ELR (cell line): ENCODE measurements at regions not wholly inside any gene's neighbourhood (a gene's known extent, or its start where the extent isn't known, plus 50 kb on each side); places are given as distances from the start of the nearest gene placed in this dataset.
"Not testable (repeated sequence)": the region's sequence is repeated elsewhere in the genome, so short reads cannot be mapped to it uniquely, and the experiment has no call there.

ENCODE experiments used
- DNase-seq: peaks from one replicate; pipeline ENCODE4 v3.0.0-alpha.2; 2015; ENCODE audit warnings: low read depth

DNA sequence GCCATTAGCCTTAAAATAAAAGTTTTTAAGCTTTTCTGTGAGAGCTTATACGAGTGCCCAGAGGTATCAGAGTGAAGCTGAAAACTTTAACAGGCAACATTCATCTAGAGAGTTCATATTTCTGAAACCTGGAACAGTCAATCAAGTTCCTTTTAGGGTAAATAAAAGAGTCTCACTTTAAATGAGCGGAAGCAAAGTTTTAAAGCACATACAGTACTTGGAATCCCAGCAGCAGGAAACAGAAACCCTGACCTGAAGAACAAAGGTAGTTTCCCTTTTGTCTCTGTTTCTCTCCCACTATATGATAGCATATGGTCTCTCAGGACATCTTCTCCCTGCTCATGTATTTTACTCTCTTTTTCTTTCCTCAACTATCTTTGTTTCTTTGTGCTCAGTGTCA, 153.0 kb downstream of the ASB9 start:
- no peak for DNase-seq

GRCh38 chrX:15114743-15115566, 154.9 kb downstream of the ASB9 start:
- no peak for DNase-seq

GRCh38 chrX:15107367-15107988, 162.4 kb downstream of the ASB9 start:
- DNase-seq: no peak

- no peak for DNase-seq
These were observed 171.4 kb downstream of the ASB9 start for GRCh38 chrX:15098505-15098904.

- no peak for DNase-seq
These were observed 182.1 kb downstream of the ASB9 start for GRCh38 chrX:15087747-15088146.

GRCh38 chrX:15073313-15073712, 196.6 kb downstream of the ASB9 start:
- no peak for DNase-seq

GRCh38 chrX:15072880-15073279, 197.0 kb downstream of the ASB9 start:
- no peak for DNase-seq

- DNase-seq: no peak
These were observed 197.6 kb downstream of the ASB9 start for GRCh38 chrX:15072259-15072658.

DNA sequence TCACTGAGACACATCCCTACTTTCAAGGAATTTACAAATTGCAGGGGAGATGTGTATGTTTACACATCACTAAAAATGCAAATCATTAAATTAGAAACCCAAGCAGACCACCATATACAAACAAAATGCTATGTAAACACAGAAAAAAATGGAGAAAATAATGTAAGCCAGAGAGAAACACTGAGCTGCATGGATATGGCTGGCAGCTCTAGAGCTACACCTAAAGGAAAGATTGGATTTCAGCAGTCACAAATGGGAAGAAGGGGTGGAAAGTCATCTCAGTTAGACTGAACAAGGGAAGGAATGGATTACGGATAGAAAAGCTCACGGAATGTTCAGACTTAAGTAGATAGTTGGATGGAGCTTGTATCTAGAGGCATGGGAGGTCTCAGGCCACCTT, 186.3 kb downstream of the MOSPD2 start:
- DNase-seq: no peak

DNA sequence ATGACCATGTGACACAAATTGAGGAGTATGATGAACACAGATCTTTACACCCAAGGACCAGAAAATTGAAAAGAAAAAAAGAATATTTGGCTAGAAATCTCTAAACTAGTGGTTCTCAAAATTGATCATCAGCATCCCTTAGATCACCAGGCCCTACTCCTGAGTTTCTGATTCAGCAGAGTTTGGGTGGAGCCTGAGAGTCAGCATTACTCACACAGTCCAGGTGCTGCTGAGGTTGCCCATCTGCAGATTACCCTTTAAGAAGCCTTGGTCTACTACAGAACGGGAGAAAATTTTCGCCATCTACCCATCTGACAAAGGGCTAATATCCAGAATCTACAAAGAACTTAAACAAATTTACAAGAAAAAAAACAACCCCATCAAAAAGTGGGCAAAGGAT, 182.8 kb downstream of the MOSPD2 start:
- DNase-seq: peak; percentile 37

- peak; percentile 66 for DNase-seq
These were observed 182.1 kb downstream of the MOSPD2 start for GRCh38 chrX:15055146-15055930.

GRCh38 chrX:15050395-15050794, 177.2 kb downstream of the MOSPD2 start:
- no peak for DNase-seq

GRCh38 chrX:15043538-15043937, 170.3 kb downstream of the MOSPD2 start:
- DNase-seq: no peak

GRCh38 chrX:15033917-15034316, 160.7 kb downstream of the MOSPD2 start:
- DNase-seq: no peak

- no peak for DNase-seq
These were observed 144.3 kb downstream of the MOSPD2 start for GRCh38 chrX:15017491-15017890.

DNA sequence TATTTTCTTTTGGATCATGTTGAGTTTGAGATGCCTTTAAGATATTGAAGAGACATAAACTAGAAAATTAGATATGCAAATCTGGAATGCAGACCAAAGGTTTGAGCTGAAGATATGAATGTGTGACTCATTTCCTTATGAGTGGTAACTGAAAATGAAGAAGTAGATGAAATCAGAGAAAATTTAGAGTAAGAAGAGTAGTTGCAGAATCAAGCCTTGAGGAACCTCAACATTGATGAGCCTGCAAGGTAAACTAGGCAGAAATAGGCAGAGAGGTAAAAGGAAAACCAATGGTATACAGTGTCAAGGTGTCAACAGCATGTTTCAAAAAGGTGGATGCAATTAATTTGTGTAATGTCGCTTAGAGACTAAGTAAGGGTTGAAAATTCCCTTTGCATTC, 142.8 kb downstream of the MOSPD2 start:
- DNase-seq: peak; percentile 16

DNA sequence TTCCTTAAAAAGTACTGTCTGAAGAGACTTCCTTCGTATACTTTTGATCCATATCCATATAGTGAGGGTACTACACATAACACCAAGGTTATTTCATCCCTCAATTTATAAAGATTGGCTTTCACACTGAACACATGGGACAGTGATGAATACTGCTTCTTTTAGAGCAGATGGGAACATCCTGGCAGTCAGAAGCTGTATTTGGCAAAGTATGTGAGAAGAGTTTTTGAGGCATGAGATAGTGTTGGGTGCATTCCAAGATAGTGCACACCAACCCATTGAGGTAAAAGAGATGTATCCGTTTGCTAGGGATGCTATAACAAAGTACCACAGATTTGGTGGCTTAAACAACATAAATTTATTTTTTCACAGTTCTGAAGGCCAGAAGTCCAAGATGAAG, 141.1 kb downstream of the MOSPD2 start:
- no peak for DNase-seq

DNA sequence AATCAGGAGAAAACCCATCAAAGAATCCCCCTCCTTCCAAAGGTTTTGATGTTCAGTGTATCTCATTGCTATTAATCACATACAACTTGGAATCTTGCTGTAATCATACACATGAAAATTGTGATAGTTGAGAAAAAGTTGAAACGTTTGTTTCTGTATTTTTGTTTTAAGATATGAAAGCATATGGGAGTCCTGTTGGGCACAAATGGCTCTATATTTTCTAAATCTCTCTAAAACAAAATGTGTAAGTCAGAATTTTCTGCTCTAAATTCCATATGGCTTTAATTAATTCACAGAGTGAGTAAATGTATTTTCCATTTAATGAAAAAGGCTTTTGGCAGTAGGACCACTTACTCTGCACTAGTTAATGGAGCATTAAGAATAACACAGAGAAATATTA, 140.2 kb downstream of the MOSPD2 start:
- no peak for DNase-seq

- DNase-seq: no peak
These were observed 124.0 kb downstream of the MOSPD2 start for GRCh38 chrX:14997271-14997670.

DNA sequence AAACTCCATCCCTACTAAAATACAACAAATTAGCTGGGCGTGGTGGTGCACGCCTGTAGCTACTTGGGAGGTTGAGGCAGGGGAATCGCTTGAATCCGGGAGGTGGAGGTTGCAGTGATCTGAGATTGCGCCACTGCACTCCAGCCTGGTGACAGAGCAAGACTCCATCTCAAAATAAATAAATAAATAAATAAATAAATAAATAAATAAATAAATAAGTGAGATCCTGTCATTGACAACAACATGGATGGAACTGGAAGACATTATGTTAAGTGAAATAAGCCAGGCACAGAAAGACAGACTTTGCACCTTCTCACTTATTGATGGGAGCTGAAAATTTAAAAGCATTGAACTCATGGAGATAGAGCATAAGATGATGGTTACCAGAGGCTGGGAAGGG, 111.2 kb downstream of the MOSPD2 start:
- DNase-seq: not testable (repeated sequence)
